ENCODE measurements at regions not wholly inside any gene's neighbourhood (a gene's known extent, or its start where the extent isn't known, plus 50 kb on each side); places are given as distances from the start of the nearest gene placed in this dataset.

- no peaks in the 10 kb centered on the region for H3K79me2 ChIP-seq (ENCODE audit: insufficient read depth, low read length)
- H3K4me3 Mint-ChIP-seq: no peak overlapping the region
- H3K4me3 ChIP-seq (replicated peaks in 1 of 3; ENCODE audit: low read depth in 2 of 3, low read length in 3 of 3): no peak overlapping the region
- TF ChIP-seq CTCF (IDR thresholded peaks at IDR 0.05): no peak
- no peak for DNase-seq
- H2AFZ ChIP-seq (ENCODE audit: insufficient read depth, low read depth, low read length, poor library complexity, severe bottlenecking): no peak overlapping the region
- H3K4me2 ChIP-seq (replicated peaks; ENCODE audit: extremely low read depth, low read length, poor library complexity, severe bottlenecking): no peak overlapping the region
- no peaks in the 10 kb centered on the region for H3K27me3 Mint-ChIP-seq (ENCODE audit: low read depth in 3 of 3)
- H3K27ac ChIP-seq (ENCODE audit: low read depth in 1 of 2, low read length in 2 of 2): no peak overlapping the region
- no peaks in the 10 kb centered on the region for H3K36me3 Mint-ChIP-seq
- H3K9ac ChIP-seq (ENCODE audit: insufficient read depth, low read length, poor library complexity, severe bottlenecking): no peak overlapping the region
- no peaks in the 10 kb centered on the region for H3K27me3 ChIP-seq (ENCODE audit: control insufficient read depth in 2 of 2, insufficient read depth in 2 of 2, low read length in 2 of 2)
- intact Hi-C loops (cut with micrococcal nuclease): no loop called here
- no peaks in the 10 kb centered on the region for H4K20me1 ChIP-seq (ENCODE audit: insufficient read depth, low read length)
- H3K27ac Mint-ChIP-seq: no peak overlapping the region
- H3K4me1 ChIP-seq (ENCODE audit: control insufficient read depth in 1 of 2, insufficient read depth in 2 of 2, low read length in 2 of 2): no peaks in the 10 kb centered on the region
- peaks cover 2 to 5% (median 2%) of the 10 kb centered on the region in 7 donors for H3K9me3 Mint-ChIP-seq
- H3K4me1 Mint-ChIP-seq: no peaks in the 10 kb centered on the region
- 68% methylated on average over 3 of the region's 4 CpGs for WGBS (ENCODE audit: insufficient coverage)
- no peaks in the 10 kb centered on the region for H3K36me3 ChIP-seq (replicated peaks in 1 of 2; ENCODE audit: control insufficient read depth in 1 of 2, insufficient read depth in 2 of 2, low read length in 2 of 2)
- no peaks in the 10 kb centered on the region for H3K9me3 ChIP-seq (replicated peaks in 1 of 2; ENCODE audit: control insufficient read depth in 1 of 2, insufficient read depth in 1 of 2, low read length in 2 of 2)
These were observed 629.1 kb upstream of the SLC39A10 start for GRCh38 chr2:195027947-195028346.

- no peak overlapping the region for H3K4me3 Mint-ChIP-seq
- no peak overlapping the region for H3K4me2 ChIP-seq (replicated peaks; ENCODE audit: extremely low read depth, low read length, poor library complexity, severe bottlenecking)
These were observed 630.8 kb upstream of the SLC39A10 start for GRCh38 chr2:195026261-195026660.

More at GRCh38 chr2:195026261-195026660, 630.8 kb upstream of the SLC39A10 start:
- WGBS (ENCODE audit: insufficient coverage): no CpG with 5 or more reads among the region's 1 CpG
- Histone ChIP-seq H3K36me3 (replicated peaks in 1 of 2; ENCODE audit: control insufficient read depth in 1 of 2, insufficient read depth in 2 of 2, low read length in 2 of 2) (no peaks in the 10 kb centered on the region), H3K9me3 (replicated peaks in 1 of 2; ENCODE audit: control insufficient read depth in 1 of 2, insufficient read depth in 1 of 2, low read length in 2 of 2) (no peaks in the 10 kb centered on the region), H3K4me1 (ENCODE audit: control insufficient read depth in 1 of 2, insufficient read depth in 2 of 2, low read length in 2 of 2) (no peaks in the 10 kb centered on the region), H3K79me2 (ENCODE audit: insufficient read depth, low read length) (no peaks in the 10 kb centered on the region), H3K4me3 (replicated peaks in 1 of 3; ENCODE audit: low read depth in 2 of 3, low read length in 3 of 3) (no peak overlapping the region), H4K20me1 (ENCODE audit: insufficient read depth, low read length) (no peaks in the 10 kb centered on the region), H3K27ac (ENCODE audit: low read depth in 1 of 2, low read length in 2 of 2) (no peak overlapping the region), H3K27me3 (ENCODE audit: control insufficient read depth in 2 of 2, insufficient read depth in 2 of 2, low read length in 2 of 2) (no peaks in the 10 kb centered on the region), H3K9ac (ENCODE audit: insufficient read depth, low read length, poor library complexity, severe bottlenecking) (no peak overlapping the region), H2AFZ (ENCODE audit: insufficient read depth, low read depth, low read length, poor library complexity, severe bottlenecking) (no peak overlapping the region)
- no peak for TF ChIP-seq CTCF (IDR thresholded peaks at IDR 0.05)
- Mint-ChIP-seq H3K9me3 (peaks cover 0 to 5% (median 2%) of the 10 kb centered on the region in 7 donors), H3K27me3 (ENCODE audit: low read depth in 3 of 3) (no peaks in the 10 kb centered on the region), H3K27ac (no peak overlapping the region), H3K4me1 (no peaks in the 10 kb centered on the region), H3K36me3 (no peaks in the 10 kb centered on the region)
- no peak for DNase-seq
- intact Hi-C loops (cut with micrococcal nuclease): no loop called here

Measured in CD14-positive monocyte (primary cell).